NT2/D1 (cell line): ENCODE measurements at regions not wholly inside any gene's neighbourhood (a gene's known extent, or its start where the extent isn't known, plus 50 kb on each side); places are given as distances from the start of the nearest gene placed in this dataset.

Experiments used
- SUZ12 ChIP-seq: IDR thresholded peaks from 2 replicates; pipeline ENCODE4 v1.6.1; 2011; ENCODE audit not compliant: insufficient read length, insufficient read depth; ENCODE audit errors: extremely low read depth
- YY1 ChIP-seq: IDR thresholded peaks from 2 replicates; pipeline ENCODE4 v1.6.1; 2011; ENCODE audit not compliant: insufficient read length, insufficient read depth
- ZNF274 ChIP-seq: IDR thresholded peaks from 2 replicates; pipeline ENCODE4 v1.6.1; 2011; ENCODE audit warnings: mild to moderate bottlenecking, low read depth, low read length

DNA sequence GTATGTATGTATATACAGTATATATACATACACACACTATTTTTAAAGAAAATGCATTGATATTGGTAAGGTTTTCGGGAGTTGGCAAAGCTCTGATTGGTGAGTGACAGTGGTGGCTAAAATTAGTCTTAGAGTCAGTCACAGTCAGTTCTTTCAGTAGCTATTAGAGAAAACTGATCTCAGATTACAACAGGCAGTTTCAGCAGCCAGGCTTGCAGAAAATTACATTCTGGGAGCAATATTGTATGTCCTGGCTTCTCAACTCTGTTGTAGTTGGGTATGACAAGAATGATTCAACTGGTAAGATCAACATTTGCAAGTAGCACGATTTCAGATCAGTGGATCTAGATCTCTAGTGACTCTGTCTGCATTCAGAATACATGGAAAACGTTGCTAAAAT lies 897.9 kb upstream of the AUTS2 start:
- TF ChIP-seq ZNF274 (no peak), YY1 (no peak), SUZ12 (no peak)
